Naive thymus-derived CD4-positive, alpha-beta T cell (primary cell): ENCODE measurements at regions not wholly inside any gene's neighbourhood (a gene's known extent, or its start where the extent isn't known, plus 50 kb on each side); places are given as distances from the start of the nearest gene placed in this dataset.

Source experiments
- ATAC-seq: fragments of 150-1000 bp; cut with Tn5 transposase; 2 replicates; pipeline ENCODE4 v1.10.0; 2021; ENCODE audit warnings: mild to moderate bottlenecking, moderate library complexity
- CTCF ChIA-PET: fragments of 350-600 bp; sonication (Branson Sonifier 250); formaldehyde crosslinking; loops from one replicate; lab custom pipeline; 2021; ENCODE audit warnings: antibody characterized with exemption; lab: Charles Lee
- POLR2A ChIA-PET: fragments of 350-600 bp; sonication (Branson Sonifier 250); formaldehyde crosslinking; loops from one replicate; lab custom pipeline; 2021; ENCODE audit warnings: antibody characterized with exemption, inconsistent platforms; lab: Charles Lee
- DNase-seq, 9 donors: peaks; one replicate each; pipeline versions ENCODE4 v3.0.0 to v3.0.0-alpha.2; 2020 to 2022; ENCODE audit warnings: mixed read lengths in 1 of 9
- H3K27ac ChIP-seq: one replicate; pipeline ENCODE4 v1.7.0; 2013; ENCODE audit warnings: mild to moderate bottlenecking, low read depth, low read length, moderate library complexity
- H3K27me3 ChIP-seq, 2 donors: one replicate each; pipeline ENCODE4 v1.7.0; 2013; ENCODE audit warnings: low read length in 2 of 2, mild to moderate bottlenecking in 2 of 2, moderate library complexity in 2 of 2; ENCODE audit not compliant: control insufficient read depth in 2 of 2, insufficient read depth in 2 of 2
- H3K36me3 ChIP-seq, 3 experiments: 1 replicate in 2 of 3; 2 replicates in 1 of 3; pipeline ENCODE4 v1.7.0; 2013; ENCODE audit warnings: low read length in 3 of 3, mild to moderate bottlenecking in 3 of 3, moderate library complexity in 1 of 3; ENCODE audit not compliant: insufficient read depth in 3 of 3, control insufficient read depth in 2 of 3
- H3K4me1 ChIP-seq, 2 donors: one replicate each; pipeline ENCODE4 v1.7.0; 2013; ENCODE audit warnings: low read length in 2 of 2, mild to moderate bottlenecking in 2 of 2, moderate library complexity in 1 of 2; ENCODE audit not compliant: control insufficient read depth in 2 of 2, insufficient read depth in 2 of 2
- H3K4me3 ChIP-seq: 2 replicates; pipeline ENCODE4 v1.7.0; 2013; ENCODE audit warnings: mild to moderate bottlenecking, low read length
- H3K9me3 ChIP-seq, 3 experiments: 1 replicate in 2 of 3; 2 replicates in 1 of 3; pipeline ENCODE4 v1.7.0; 2013; ENCODE audit warnings: low read length in 3 of 3; ENCODE audit not compliant: control insufficient read depth in 2 of 3
- H3K27ac Mint-ChIP-seq, 9 donors: one replicate each; pipeline ENCODE4 v1.8.0; 2020 to 2022; ENCODE audit warnings: mixed read lengths in 9 of 9, mild to moderate bottlenecking in 8 of 9, moderate library complexity in 5 of 9, inconsistent platforms in 2 of 9
- H3K27me3 Mint-ChIP-seq, 5 donors: one replicate each; pipeline ENCODE4 v1.8.0; 2021 to 2022; ENCODE audit warnings: mixed read lengths in 5 of 5, mild to moderate bottlenecking in 1 of 5
- H3K36me3 Mint-ChIP-seq, 5 donors: one replicate each; pipeline ENCODE4 v1.8.0; 2020 to 2022; ENCODE audit warnings: mixed read lengths in 5 of 5, mild to moderate bottlenecking in 3 of 5, inconsistent platforms in 1 of 5
- H3K4me1 Mint-ChIP-seq, 7 donors: one replicate each; pipeline ENCODE4 v1.8.0; 2020 to 2022; ENCODE audit warnings: mixed read lengths in 7 of 7, mild to moderate bottlenecking in 3 of 7, inconsistent platforms in 1 of 7
- H3K4me3 Mint-ChIP-seq, 10 donors: one replicate each; pipeline ENCODE4 v1.8.0; 2020 to 2022; ENCODE audit warnings: mild to moderate bottlenecking in 10 of 10, mixed read lengths in 10 of 10, moderate library complexity in 6 of 10, inconsistent platforms in 2 of 10
- H3K9me3 Mint-ChIP-seq, 11 donors: one replicate each; pipeline ENCODE4 v1.8.0; 2020 to 2022; ENCODE audit warnings: mixed read lengths in 11 of 11, mild to moderate bottlenecking in 4 of 11, inconsistent platforms in 1 of 11, moderate library complexity in 1 of 11
- intact Hi-C, 2 donors: fragments of 100-400 bp; cut with micrococcal nuclease; formaldehyde crosslinking; loops; one replicate each; pipeline ENCODE4 v1.15.1; 2023

- H3K4me3 ChIP-seq = no peak overlapping the region
- no peak for ATAC-seq
- H3K4me1 ChIP-seq = no peaks in the 10 kb centered on the region
- ChIA-PET CTCF (interaction anchor here (0.9 to 1.0 kb wide), 2 partner anchors 39 to 105 kb away, joined by 3 read pairs; no protein-coding TSS in a partner anchor), POLR2A (no interaction called here)
- H3K9me3 ChIP-seq = no peaks in the 10 kb centered on the region
- Mint-ChIP-seq H3K36me3 (peaks cover 0 to 1% (median 0%) of the 10 kb centered on the region in 5 donors), H3K9me3 (no peaks in the 10 kb centered on the region), H3K27ac (no peak overlapping the region), H3K4me1 (peaks cover 0 to 4% (median 0%) of the 10 kb centered on the region in 7 donors), H3K4me3 (no peak overlapping the region), H3K27me3 (peaks cover 0 to 6% (median 0%) of the 10 kb centered on the region in 5 donors)
- DNase-seq = no peak
- H3K27ac ChIP-seq = no peak overlapping the region
- intact Hi-C loops = no loop called here
- no peaks in the 10 kb centered on the region for H3K27me3 ChIP-seq
- H3K36me3 ChIP-seq = no peaks in the 10 kb centered on the region
These were observed 107.3 kb downstream of the DUSP10 start for GRCh38 chr1:221634606-221635005.

GRCh38 chr1:221635305-221635704 lies 106.6 kb downstream of the DUSP10 start:
- CTCF ChIA-PET = interaction anchor here (0.6 to 0.9 kb wide), 2 partner anchors 38 to 65 kb away, joined by 3 read pairs; no protein-coding TSS in a partner anchor
- intact Hi-C loops = no loop called here

GRCh38 chr1:221636096-221636495 lies 105.8 kb downstream of the DUSP10 start:
- H3K4me3 ChIP-seq = no peak overlapping the region
- H3K36me3 ChIP-seq = no peaks in the 10 kb centered on the region
- no peaks in the 10 kb centered on the region for H3K27me3 ChIP-seq
- ATAC-seq (no peak), DNase-seq (no peak)
- ChIA-PET CTCF (interaction anchor here (0.7 kb wide), 1 partner anchor 465 kb away, joined by 3 read pairs; no protein-coding TSS in a partner anchor), POLR2A (no interaction called here)
- H3K9me3 Mint-ChIP-seq = no peaks in the 10 kb centered on the region
- H3K36me3 Mint-ChIP-seq = peaks cover 0 to 1% (median 0%) of the 10 kb centered on the region in 5 donors
- H3K4me1 Mint-ChIP-seq = peaks cover 0 to 4% (median 0%) of the 10 kb centered on the region in 7 donors
- H3K27ac ChIP-seq = no peak overlapping the region
- H3K4me1 ChIP-seq = no peaks in the 10 kb centered on the region
- H3K4me3 Mint-ChIP-seq = no peak overlapping the region
- no peak overlapping the region for H3K27ac Mint-ChIP-seq
- intact Hi-C loops = no loop called here
- peaks cover 0 to 6% (median 0%) of the 10 kb centered on the region in 5 donors for H3K27me3 Mint-ChIP-seq
- no peaks in the 10 kb centered on the region for H3K9me3 ChIP-seq

More at GRCh38 chr1:221635305-221635704, 106.6 kb downstream of the DUSP10 start:
- no peak for ATAC-seq
- POLR2A ChIA-PET = no interaction called here
- H3K4me1 ChIP-seq = no peaks in the 10 kb centered on the region
- H3K27ac Mint-ChIP-seq = no peak overlapping the region
- no peaks in the 10 kb centered on the region for H3K9me3 ChIP-seq
- peaks cover 0 to 6% (median 0%) of the 10 kb centered on the region in 5 donors for H3K27me3 Mint-ChIP-seq
- DNase-seq = no peak
- no peak overlapping the region for H3K4me3 Mint-ChIP-seq
- no peaks in the 10 kb centered on the region for H3K9me3 Mint-ChIP-seq
- no peak overlapping the region for H3K4me3 ChIP-seq
- H3K27ac ChIP-seq = no peak overlapping the region
- no peaks in the 10 kb centered on the region for H3K36me3 ChIP-seq
- H3K27me3 ChIP-seq = no peaks in the 10 kb centered on the region
- H3K4me1 Mint-ChIP-seq = peaks cover 0 to 4% (median 0%) of the 10 kb centered on the region in 7 donors
- H3K36me3 Mint-ChIP-seq = peaks cover 0 to 1% (median 0%) of the 10 kb centered on the region in 5 donors

GRCh38 chr1:221636967-221637366 lies 104.9 kb downstream of the DUSP10 start:
- Histone ChIP-seq H3K9me3 (no peaks in the 10 kb centered on the region), H3K4me3 (no peak overlapping the region), H3K27me3 (no peaks in the 10 kb centered on the region), H3K36me3 (no peaks in the 10 kb centered on the region), H3K4me1 (no peaks in the 10 kb centered on the region), H3K27ac (no peak overlapping the region)
- DNase-seq = no peak
- intact Hi-C loops = no loop called here
- peaks cover 0 to 2% (median 0%) of the 10 kb centered on the region in 7 donors for H3K4me1 Mint-ChIP-seq
- H3K9me3 Mint-ChIP-seq = no peaks in the 10 kb centered on the region
- H3K36me3 Mint-ChIP-seq = no peaks in the 10 kb centered on the region
- no peak for ATAC-seq
- no peak overlapping the region for H3K27ac Mint-ChIP-seq
- H3K4me3 Mint-ChIP-seq = no peak overlapping the region
- ChIA-PET POLR2A (no interaction called here), CTCF (no interaction called here)
- peaks cover 0 to 6% (median 0%) of the 10 kb centered on the region in 5 donors for H3K27me3 Mint-ChIP-seq

- no peaks in the 10 kb centered on the region for H3K9me3 ChIP-seq
- Mint-ChIP-seq H3K4me1 (no peaks in the 10 kb centered on the region), H3K27ac (no peak overlapping the region), H3K4me3 (no peak overlapping the region), H3K27me3 (peaks cover 0 to 6% (median 0%) of the 10 kb centered on the region in 5 donors), H3K36me3 (no peaks in the 10 kb centered on the region), H3K9me3 (no peaks in the 10 kb centered on the region)
- no peaks in the 10 kb centered on the region for H3K36me3 ChIP-seq
- no peaks in the 10 kb centered on the region for H3K4me1 ChIP-seq
- H3K4me3 ChIP-seq = no peak overlapping the region
- H3K27me3 ChIP-seq = no peaks in the 10 kb centered on the region
- no peak for ATAC-seq
- H3K27ac ChIP-seq = no peak overlapping the region
- no peak for DNase-seq
- intact Hi-C loops = no loop called here
- ChIA-PET POLR2A (no interaction called here), CTCF (no interaction called here)
These were observed 104.2 kb downstream of the DUSP10 start for GRCh38 chr1:221637641-221638041.

GRCh38 chr1:221638595-221638994 lies 103.3 kb downstream of the DUSP10 start:
- no peaks in the 10 kb centered on the region for H3K4me1 ChIP-seq
- Mint-ChIP-seq H3K4me3 (no peak overlapping the region), H3K27me3 (peaks cover 0 to 6% (median 0%) of the 10 kb centered on the region in 5 donors), H3K9me3 (no peaks in the 10 kb centered on the region), H3K27ac (no peak overlapping the region), H3K36me3 (no peaks in the 10 kb centered on the region), H3K4me1 (no peaks in the 10 kb centered on the region)
- H3K27me3 ChIP-seq = no peaks in the 10 kb centered on the region
- ChIA-PET CTCF (no interaction called here), POLR2A (no interaction called here)
- no peaks in the 10 kb centered on the region for H3K36me3 ChIP-seq
- no peak overlapping the region for H3K4me3 ChIP-seq
- no peak for ATAC-seq
- H3K27ac ChIP-seq = no peak overlapping the region
- H3K9me3 ChIP-seq = no peaks in the 10 kb centered on the region
- DNase-seq = no peak
- intact Hi-C loops = no loop called here

GRCh38 chr1:221641811-221642210 lies 100.1 kb downstream of the DUSP10 start:
- POLR2A ChIA-PET = no interaction called here
- no peaks in the 10 kb centered on the region for H3K27me3 ChIP-seq
- no peak for DNase-seq
- Mint-ChIP-seq H3K27ac (no peak overlapping the region), H3K36me3 (no peaks in the 10 kb centered on the region), H3K9me3 (no peaks in the 10 kb centered on the region), H3K27me3 (peaks cover 0 to 3% (median 0%) of the 10 kb centered on the region in 5 donors), H3K4me3 (no peak overlapping the region), H3K4me1 (no peaks in the 10 kb centered on the region)
- intact Hi-C loops = no loop called here
- no peaks in the 10 kb centered on the region for H3K9me3 ChIP-seq
- H3K27ac ChIP-seq = no peak overlapping the region
- no peak for ATAC-seq
- H3K4me3 ChIP-seq = no peak overlapping the region
- H3K36me3 ChIP-seq = no peaks in the 10 kb centered on the region
- CTCF ChIA-PET = no interaction called here
- no peaks in the 10 kb centered on the region for H3K4me1 ChIP-seq
